BLaER1 (cell line): ENCODE measurements at regions not wholly inside any gene's neighbourhood (a gene's known extent, or its start where the extent isn't known, plus 50 kb on each side); places are given as distances from the start of the nearest gene placed in this dataset.

ENCODE experiments used
- H3K27ac ChIP-seq: shearing (Covaris generic); formaldehyde crosslinking; 2 replicates; pipeline ENCODE4 v1.8.1; 2022
- H3K27me3 ChIP-seq: shearing (Covaris generic); formaldehyde crosslinking; 2 replicates; pipeline ENCODE4 v1.8.1; 2022
- H3K36me3 ChIP-seq: shearing (Covaris generic); formaldehyde crosslinking; 2 replicates; pipeline ENCODE4 v1.8.1; 2022
- H3K4me1 ChIP-seq: shearing (Covaris generic); formaldehyde crosslinking; 2 replicates; pipeline ENCODE4 v1.8.1; 2022
- H3K4me2 ChIP-seq: shearing (Covaris generic); formaldehyde crosslinking; 2 replicates; pipeline ENCODE4 v1.8.1; 2022
- H3K4me3 ChIP-seq: shearing (Covaris generic); formaldehyde crosslinking; 2 replicates; pipeline ENCODE4 v1.8.1; 2022
- H3K9ac ChIP-seq: shearing (Covaris generic); formaldehyde crosslinking; 2 replicates; pipeline ENCODE4 v1.8.1; 2022
- H3K9me3 ChIP-seq: shearing (Covaris generic); formaldehyde crosslinking; 2 replicates; pipeline ENCODE4 v1.8.1; 2022
- H4K20me1 ChIP-seq: shearing (Covaris generic); formaldehyde crosslinking; 2 replicates; pipeline ENCODE4 v1.8.1; 2022
- Cebpa-rat ChIP-seq: shearing (Covaris generic); IDR thresholded peaks from 2 replicates; pipeline ENCODE4 v1.8.1; 2022

DNA sequence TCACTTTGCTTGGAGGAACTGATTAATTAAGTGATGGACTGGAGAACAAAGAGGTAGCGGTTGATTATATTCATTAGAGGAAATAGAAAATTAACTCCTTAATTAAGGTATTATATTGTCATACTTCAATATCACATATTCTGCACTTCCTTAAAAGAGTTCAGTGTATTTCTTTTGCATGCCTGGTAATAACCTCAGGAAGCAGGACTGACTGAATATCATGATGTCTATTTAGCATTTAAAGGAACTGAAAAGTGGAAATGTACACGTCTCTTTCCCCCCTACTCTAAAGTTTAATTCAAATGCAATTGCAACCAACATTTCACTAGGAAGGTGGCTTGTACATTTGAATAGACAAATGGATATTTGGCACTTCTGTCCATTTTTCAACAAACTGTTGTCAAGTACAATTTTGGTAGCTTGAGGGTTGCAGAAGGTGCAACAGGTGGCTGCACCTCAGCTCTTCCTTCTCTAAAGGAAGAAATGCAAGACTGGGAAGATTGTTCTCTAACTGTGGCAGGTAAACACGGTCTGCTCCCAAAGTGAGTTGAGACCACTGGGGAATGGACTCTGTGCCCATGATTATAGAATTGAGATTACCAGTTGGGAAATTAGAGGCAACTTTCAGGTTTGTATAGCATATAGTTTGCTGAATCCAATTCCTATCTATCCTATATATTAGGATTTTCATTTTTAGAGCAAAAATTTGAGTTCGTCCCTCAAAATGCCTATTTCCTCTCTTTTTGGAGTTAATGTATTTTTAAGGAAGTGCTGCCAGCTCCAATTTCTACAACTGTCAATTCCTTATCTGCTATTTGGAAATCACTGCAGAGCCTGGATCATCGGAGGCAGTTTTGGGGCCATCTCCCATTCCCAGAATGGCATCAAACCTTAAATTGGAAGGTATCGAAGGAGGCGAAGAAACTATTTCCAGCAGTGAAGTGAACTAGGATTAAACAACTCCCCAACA lies 98.9 kb upstream of the TAF11L2 start:
- no peak overlapping the region for H3K9ac ChIP-seq
- H3K4me3 ChIP-seq = no peak overlapping the region
- no peak for TF ChIP-seq Cebpa-rat
- no peaks in the 10 kb centered on the region for H4K20me1 ChIP-seq
- no peak overlapping the region for H3K27ac ChIP-seq
- no peaks in the 10 kb centered on the region for H3K9me3 ChIP-seq
- H3K36me3 ChIP-seq = no peaks in the 10 kb centered on the region
- no peaks in the 10 kb centered on the region for H3K27me3 ChIP-seq
- H3K4me2 ChIP-seq = no peak overlapping the region
- no peaks in the 10 kb centered on the region for H3K4me1 ChIP-seq

DNA sequence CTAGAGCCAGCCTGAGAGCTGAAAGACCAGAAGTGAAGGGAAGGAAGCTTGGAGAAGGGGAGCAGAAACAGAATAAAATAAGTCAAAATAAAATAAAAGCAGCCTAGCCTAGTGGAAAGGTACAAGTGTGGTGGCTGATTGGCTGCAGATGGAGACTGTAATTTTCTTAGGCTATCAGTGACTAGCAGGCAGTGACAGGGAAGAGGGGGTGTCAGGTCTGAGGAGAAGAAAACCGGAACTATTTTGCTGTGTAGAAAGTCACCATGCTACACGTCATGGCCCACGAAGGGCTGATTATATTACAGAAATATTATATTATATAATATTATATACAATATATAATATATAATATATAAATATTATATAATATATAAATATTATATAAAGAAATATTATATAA lies 98.1 kb upstream of the TAF11L2 start:
- Histone ChIP-seq H3K27ac (no peak overlapping the region), H3K4me2 (no peak overlapping the region)
- no peak for TF ChIP-seq Cebpa-rat

DNA sequence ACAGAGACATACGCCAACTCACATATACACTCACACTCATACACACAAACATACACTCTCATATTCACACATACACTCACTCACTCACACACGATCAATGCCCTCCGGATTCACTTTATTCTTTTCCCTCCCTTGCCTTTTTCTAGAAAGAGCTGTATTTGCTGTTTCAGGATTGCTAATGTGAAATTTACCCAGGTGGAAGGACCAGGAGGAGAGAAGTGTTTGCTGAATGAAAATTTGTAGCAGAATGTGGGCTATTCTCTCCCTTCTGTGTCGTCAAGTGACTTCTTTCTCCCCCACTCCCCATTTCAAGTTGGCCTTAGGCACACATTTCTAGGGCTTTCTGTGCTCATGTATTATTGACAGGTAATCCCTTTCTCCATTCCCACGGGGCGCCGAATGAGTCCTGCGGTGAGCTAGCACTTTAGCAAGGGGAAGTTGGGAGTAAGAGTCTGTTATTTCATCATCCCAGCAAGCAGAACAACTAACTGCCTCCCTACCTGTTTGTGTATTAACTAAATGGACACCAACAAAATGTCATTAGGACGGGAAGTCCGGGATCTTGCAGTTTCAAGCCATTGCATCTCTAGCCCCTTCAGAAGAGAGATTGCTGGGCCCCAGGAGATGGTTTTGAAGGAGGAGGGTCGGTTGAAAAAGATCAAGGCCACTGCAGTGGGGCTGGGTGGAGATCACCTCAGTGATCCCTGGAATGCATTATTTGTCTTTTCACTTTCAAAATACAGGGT lies 97.1 kb upstream of the TAF11L2 start:
- Histone ChIP-seq H3K36me3 (no peaks in the 10 kb centered on the region), H3K9me3 (no peaks in the 10 kb centered on the region), H4K20me1 (no peaks in the 10 kb centered on the region), H3K4me1 (no peaks in the 10 kb centered on the region), H3K27me3 (no peaks in the 10 kb centered on the region), H3K4me2 (no peak overlapping the region), H3K27ac (no peak overlapping the region), H3K4me3 (no peak overlapping the region), H3K9ac (no peak overlapping the region)
- no peak for TF ChIP-seq Cebpa-rat

More for the DNA sequence above, 98.1 kb upstream of the TAF11L2 start:
- Histone ChIP-seq H3K9me3 (no peaks in the 10 kb centered on the region), H4K20me1 (no peaks in the 10 kb centered on the region), H3K36me3 (no peaks in the 10 kb centered on the region), H3K4me1 (no peaks in the 10 kb centered on the region), H3K4me3 (no peak overlapping the region), H3K9ac (no peak overlapping the region), H3K27me3 (no peaks in the 10 kb centered on the region)

DNA sequence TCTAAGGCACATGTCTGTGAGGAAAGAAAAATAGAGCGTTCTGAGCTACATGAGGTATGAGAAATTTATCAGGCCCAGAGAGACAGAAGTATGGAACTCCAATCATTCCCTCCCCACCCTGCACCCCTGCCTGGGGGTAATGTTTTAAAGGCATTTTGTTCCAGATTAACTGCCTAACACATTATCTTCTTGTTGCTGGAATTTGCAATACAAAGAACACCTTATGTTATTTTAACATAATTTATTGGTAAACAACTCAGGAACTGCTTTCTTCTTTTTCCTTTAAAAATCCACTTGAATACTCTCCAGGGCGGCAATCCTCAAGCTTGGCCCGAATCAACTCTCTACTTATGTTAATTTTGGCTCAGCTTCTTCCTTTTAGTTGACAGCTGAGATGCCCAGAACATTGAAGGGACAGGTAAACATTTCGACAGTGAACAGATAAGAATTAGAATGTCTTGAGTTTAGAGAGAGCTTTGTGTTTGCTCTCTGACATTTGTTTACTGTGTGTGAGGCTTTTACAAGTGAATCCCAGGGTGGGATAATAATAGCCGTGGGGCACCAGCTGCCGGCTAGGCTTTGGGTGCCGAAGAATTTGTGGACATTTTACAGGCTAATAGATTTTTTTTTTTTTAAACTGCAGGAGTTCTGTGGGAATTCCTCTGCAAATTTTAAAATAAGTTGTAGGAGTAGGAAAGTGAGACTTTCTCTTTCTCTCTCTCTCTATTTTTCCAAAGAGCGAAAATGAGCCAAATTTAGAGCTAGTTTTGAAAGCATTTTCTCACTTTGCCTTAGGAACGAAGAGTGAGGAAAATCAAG lies 96.4 kb upstream of the TAF11L2 start:
- Histone ChIP-seq H3K4me2 (no peak overlapping the region), H4K20me1 (no peaks in the 10 kb centered on the region), H3K27me3 (no peaks in the 10 kb centered on the region), H3K4me3 (no peak overlapping the region), H3K36me3 (no peaks in the 10 kb centered on the region), H3K9me3 (no peaks in the 10 kb centered on the region), H3K9ac (no peak overlapping the region), H3K4me1 (no peaks in the 10 kb centered on the region), H3K27ac (no peak overlapping the region)
- TF ChIP-seq Cebpa-rat = no peak

DNA sequence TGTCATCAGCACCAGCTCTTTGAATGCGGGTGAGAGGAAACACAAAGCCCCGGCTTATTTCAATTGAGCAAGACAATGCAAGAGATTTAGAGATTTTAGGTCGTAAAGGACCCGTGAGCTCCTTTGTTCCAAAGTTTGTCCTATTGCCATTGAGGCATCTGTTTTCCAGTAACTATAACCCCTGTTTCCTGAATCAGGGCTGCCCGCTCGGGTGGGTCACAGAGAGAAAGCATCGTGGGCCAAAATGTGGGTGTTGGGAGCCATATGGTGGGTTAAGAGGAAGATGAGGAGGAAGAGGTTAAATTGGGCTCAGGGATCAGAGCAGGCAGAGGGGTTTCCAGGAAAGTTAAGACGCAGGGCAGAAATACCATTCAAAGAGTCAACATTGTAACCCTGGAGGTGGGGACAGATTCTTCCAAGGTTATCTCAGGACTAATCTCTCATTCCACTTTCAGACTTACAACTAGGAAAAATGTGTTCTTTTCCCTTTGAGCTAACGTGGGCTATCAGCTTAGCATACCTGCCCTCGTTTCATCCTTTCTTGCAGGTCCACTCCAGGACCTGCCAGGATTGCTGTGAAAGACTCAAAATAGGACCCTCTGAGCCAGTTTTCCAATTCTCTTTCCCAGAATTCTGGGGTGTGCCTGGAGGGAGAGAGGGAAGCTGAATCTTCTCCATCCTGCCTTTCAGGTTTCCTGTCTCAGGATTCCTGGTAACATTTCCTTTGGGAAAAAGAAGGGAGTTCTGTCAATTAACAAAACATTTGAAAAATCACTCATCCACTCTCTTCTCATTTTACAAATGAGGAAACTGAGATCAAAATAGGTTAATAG lies 95.5 kb upstream of the TAF11L2 start:
- H3K27me3 ChIP-seq = no peaks in the 10 kb centered on the region
- no peaks in the 10 kb centered on the region for H3K36me3 ChIP-seq
- H3K4me1 ChIP-seq = no peaks in the 10 kb centered on the region
- no peak overlapping the region for H3K27ac ChIP-seq
- no peaks in the 10 kb centered on the region for H4K20me1 ChIP-seq
- no peak for TF ChIP-seq Cebpa-rat
- no peak overlapping the region for H3K4me2 ChIP-seq
- H3K9ac ChIP-seq = no peak overlapping the region
- no peak overlapping the region for H3K4me3 ChIP-seq
- no peaks in the 10 kb centered on the region for H3K9me3 ChIP-seq

DNA sequence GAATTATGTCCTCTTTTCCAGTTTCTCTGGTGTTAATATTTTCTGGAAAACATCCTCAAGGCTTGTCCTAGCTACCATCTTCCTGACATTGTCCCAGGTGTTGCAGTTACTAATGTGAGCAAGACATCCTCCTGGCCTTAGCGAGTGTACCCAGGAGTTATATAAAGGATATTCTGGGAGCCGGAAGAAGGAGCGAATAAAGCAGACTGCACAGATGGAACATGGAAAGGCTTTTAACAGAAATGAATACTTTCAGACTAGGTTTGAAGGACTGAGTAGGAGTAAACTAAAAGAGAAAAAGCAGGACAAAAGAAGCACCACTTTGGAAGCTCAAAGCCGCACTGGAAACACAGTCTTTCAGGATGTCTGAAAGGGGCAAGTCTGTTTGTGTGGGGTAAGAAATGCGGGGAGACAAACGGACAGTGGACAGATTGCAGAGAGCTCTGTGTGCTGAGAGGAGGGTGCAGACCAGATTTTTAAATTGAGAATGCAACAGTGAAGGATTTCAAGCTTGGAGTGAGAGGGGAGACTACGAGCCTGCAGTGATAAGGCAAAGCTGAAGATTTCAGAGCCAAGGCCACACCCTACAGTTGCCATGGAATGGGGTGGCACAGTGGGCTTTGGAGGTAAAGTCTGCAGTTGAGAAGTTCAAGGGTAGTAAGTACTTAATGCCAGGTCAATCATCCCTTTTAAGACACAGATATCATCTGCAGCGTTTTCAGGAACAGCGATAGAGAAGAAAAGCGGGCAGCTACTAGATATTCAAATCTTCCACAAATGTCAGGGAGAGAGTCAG lies 94.1 kb upstream of the TAF11L2 start:
- H3K27me3 ChIP-seq = no peaks in the 10 kb centered on the region
- H3K4me3 ChIP-seq = no peak overlapping the region
- no peak overlapping the region for H3K4me2 ChIP-seq
- no peaks in the 10 kb centered on the region for H3K9me3 ChIP-seq
- H3K36me3 ChIP-seq = no peaks in the 10 kb centered on the region
- H3K4me1 ChIP-seq = no peaks in the 10 kb centered on the region
- no peak overlapping the region for H3K27ac ChIP-seq
- no peak for TF ChIP-seq Cebpa-rat
- no peaks in the 10 kb centered on the region for H4K20me1 ChIP-seq
- H3K9ac ChIP-seq = no peak overlapping the region

DNA sequence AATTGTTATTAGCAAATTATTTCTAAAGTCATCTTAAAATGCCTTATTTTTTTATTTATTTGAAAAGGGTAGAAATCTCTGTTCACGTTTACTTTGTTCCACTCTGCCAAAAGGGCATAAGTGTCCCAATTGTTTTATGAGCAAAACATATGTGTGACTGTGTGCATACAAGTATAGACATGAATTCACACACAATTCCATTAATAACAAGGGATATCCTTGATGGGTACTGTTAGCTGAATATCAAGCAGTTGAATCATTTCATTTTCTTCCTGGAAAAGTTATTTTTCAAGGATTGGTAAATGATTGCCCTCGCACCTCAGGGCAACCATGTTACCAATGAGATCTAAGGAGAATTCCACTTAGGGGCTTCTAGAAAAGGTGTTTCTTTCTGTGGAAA lies 92.1 kb upstream of the TAF11L2 start:
- Histone ChIP-seq H3K4me1 (no peaks in the 10 kb centered on the region), H3K4me2 (no peak overlapping the region), H3K4me3 (no peak overlapping the region), H3K36me3 (no peaks in the 10 kb centered on the region), H3K9me3 (no peaks in the 10 kb centered on the region), H4K20me1 (no peaks in the 10 kb centered on the region), H3K27me3 (no peaks in the 10 kb centered on the region), H3K27ac (no peak overlapping the region), H3K9ac (no peak overlapping the region)
- TF ChIP-seq Cebpa-rat = no peak

DNA sequence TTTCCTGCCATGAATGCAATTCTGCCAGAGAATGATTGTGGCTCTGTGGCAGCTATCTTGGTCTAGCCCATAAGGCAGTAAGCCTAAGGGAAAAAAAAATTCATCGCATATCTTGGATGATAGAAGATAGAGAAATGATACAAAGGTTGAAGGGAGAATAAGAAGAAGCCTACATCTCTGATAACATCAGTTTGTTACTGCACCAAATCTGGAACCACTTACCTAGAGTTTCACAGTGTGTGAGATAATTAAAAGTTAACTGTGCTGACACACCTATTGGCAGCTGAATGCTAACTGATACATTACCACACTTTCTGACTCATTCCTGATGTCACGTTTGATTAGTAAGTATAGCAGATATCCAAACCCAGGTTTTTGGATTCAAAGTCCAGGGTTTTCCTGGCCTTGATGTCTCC lies 91.6 kb upstream of the TAF11L2 start:
- Histone ChIP-seq H4K20me1 (no peaks in the 10 kb centered on the region), H3K4me1 (no peaks in the 10 kb centered on the region), H3K36me3 (no peaks in the 10 kb centered on the region), H3K9ac (no peak overlapping the region), H3K4me2 (no peak overlapping the region), H3K4me3 (no peak overlapping the region), H3K27ac (no peak overlapping the region), H3K9me3 (no peaks in the 10 kb centered on the region), H3K27me3 (no peaks in the 10 kb centered on the region)
- no peak for TF ChIP-seq Cebpa-rat
